Globus pallidus (tissue), 1 donor: ENCODE measurements at regions not wholly inside any gene's neighbourhood (a gene's known extent, or its start where the extent isn't known, plus 50 kb on each side); places are given as distances from the start of the nearest gene placed in this dataset.

Source experiments
- DNase-seq: peaks from one replicate; pipeline ENCODE4 v3.0.0-alpha.2; 2015; ENCODE audit warnings: low spot score

DNA sequence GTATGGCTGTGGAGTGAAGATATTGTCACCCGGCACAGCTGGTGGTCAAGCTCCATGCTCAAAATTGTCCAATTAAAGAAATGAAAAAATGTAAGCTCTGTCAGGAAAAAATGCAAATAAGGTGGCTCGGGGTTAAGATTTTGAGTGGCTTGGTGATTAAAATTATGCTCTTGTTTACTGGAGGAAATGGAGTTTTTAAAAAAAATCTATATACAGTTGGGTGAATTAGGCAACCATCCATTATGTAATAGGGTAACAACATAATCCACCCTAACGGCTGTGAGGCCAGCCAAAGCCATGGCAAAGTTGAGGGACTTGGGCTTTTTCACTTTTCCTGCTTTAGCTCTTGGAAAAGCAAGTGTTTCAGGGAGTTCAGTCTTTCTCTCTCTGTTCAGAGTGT lies 260.8 kb upstream of the HABP2 start:
- no peak for DNase-seq

GRCh38 chr10:113292743-113293142 lies 260.1 kb upstream of the HABP2 start:
- no peak for DNase-seq

DNA sequence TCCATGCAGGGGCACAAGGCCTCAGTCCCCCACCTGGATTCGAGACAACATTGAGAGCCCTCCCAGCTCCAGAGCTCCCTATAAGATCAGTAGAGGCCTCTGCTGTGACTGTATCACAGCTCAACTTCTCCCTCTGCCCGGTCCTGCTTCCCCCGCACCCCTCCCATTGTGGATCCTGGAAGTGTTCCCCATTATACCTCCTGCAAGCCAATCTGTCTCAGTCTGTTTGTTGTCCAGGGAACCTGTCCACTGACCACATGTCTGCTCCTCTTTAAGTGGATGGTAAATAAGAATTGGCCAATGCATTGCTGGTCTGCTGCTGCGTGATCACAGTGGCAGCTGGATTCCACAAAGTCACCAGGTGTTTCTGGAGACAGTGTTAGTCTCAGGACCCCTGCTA lies 259.7 kb upstream of the HABP2 start:
- DNase-seq, result no peak

DNA sequence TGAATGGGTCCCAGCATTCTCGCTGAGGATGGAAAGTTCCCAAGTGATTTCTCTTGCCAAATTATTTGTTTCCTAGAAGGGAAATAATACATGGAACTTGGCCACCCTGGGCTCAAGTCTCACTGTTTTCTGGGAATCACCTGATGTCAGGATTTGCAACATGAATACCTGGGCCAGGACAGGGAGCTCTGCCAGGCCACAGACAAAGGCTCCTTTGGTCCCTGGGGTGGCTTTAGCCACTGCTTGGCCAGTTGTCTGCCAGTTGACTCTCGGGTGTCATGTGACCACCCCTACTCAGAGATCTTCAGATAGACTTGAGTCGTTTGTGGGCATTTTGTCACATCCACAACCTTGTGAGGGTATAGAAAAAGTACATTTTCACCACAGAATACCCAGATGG lies 258.0 kb upstream of the HABP2 start:
- DNase-seq, result peak; percentile 37

- no peak for DNase-seq
Measured at GRCh38 chr10:113297226-113297625, 255.6 kb upstream of the HABP2 start.

GRCh38 chr10:113298616-113299015 lies 254.2 kb upstream of the HABP2 start:
- DNase-seq, result no peak

DNA sequence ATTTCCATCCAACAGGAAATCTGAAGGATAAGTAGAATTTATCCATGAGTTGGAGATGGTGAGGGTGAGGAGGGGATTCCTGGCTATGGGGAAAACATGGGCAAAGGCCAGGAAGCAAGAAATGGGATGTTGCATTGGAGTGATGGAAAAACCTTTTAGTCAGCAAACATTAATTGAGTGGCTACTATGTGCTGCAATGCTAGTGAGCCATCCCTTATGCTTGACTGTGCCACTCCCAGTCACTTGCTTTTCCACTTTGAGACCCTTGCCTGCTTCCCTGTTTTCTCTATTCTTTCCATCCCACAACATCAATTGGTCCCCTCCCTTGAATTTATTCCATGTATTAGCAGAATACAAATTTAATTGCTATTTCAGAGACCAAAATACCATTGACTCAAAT lies 252.7 kb upstream of the HABP2 start:
- no peak for DNase-seq

DNA sequence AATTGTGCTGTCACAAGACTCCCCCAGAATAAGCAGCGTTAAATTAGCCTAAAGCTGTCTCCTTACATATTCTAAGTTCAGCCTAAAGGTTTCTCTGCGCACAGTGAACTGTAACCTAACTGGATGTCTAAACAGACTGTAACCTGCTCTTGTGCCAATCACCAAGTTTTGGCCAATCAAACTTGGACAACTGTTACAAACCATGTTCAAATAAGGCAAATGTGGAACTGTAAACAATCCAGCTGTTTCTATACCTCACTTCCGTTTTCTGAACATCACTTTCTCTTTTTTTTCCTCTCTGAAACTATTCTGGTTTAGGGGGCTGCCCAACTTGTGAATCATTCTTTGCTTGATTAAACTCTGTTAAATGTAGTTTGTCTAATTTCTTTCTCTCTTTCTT lies 252.2 kb upstream of the HABP2 start:
- no peak for DNase-seq

- no peak for DNase-seq
Measured at GRCh38 chr10:113301342-113301984, 251.4 kb upstream of the HABP2 start.

- no peak for DNase-seq
Measured at GRCh38 chr10:113302062-113302461, 250.8 kb upstream of the HABP2 start.

DNA sequence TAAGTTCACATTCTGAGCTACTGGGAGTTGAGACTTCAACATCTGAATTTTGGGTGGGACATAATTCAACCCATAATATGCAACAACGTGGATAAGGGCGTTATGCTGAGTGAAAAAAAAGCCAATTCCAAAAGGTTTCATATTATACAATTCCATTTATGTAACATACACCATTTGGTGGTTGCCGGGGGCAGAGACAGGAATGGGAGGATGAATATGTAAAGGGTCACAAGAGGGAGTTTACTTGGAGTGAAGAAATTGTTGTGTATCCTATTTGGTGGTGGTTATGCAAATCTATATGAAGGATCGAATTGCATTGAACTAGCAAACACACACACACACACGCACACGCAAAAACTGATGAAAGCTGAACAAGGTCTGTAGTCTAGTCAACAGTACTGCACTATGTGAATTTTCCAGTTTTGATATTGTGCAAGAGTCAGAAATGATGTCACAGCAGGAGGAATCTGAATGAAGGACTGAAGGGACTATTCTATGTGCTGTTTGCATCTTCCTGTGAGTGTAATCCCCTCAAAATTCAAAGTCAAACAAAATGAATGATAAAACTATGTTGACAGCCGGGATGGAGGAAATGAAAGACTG lies 249.2 kb upstream of the HABP2 start:
- no peak for DNase-seq

GRCh38 chr10:113304726-113305125 lies 248.1 kb upstream of the HABP2 start:
- no peak for DNase-seq

GRCh38 chr10:113305871-113306270 lies 247.0 kb upstream of the HABP2 start:
- DNase-seq, result no peak

- DNase-seq, result peak; percentile 74
Measured at GRCh38 chr10:113309791-113310190, 243.1 kb upstream of the HABP2 start.

GRCh38 chr10:113310347-113310746 lies 242.5 kb upstream of the HABP2 start:
- no peak for DNase-seq

GRCh38 chr10:113313048-113313602 lies 239.7 kb upstream of the HABP2 start:
- DNase-seq, result no peak

DNA sequence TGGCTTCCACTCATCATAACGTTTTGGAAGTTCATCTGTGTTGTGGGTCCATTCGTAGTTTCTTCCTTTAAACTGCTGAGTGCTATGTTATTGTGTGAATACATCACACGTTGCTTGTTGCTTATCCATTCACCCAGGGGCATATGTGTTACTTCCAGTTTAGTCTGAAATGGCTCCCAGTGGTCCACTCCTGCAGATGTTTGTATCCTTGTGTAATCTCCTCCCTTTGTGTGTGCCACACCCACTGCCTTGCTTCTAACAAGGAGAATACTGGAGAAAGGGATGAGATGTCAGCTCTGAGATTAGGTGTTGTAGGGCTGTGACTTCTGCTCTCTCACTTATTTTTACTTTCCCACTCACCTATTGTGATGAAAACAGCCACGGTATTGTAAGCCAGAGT lies 239.1 kb upstream of the HABP2 start:
- no peak for DNase-seq

GRCh38 chr10:113316506-113316905 lies 236.3 kb upstream of the HABP2 start:
- no peak for DNase-seq

GRCh38 chr10:113317489-113317888 lies 235.4 kb upstream of the HABP2 start:
- no peak for DNase-seq

- DNase-seq, result no peak
Measured at GRCh38 chr10:113319479-113319878, 233.4 kb upstream of the HABP2 start.

DNA sequence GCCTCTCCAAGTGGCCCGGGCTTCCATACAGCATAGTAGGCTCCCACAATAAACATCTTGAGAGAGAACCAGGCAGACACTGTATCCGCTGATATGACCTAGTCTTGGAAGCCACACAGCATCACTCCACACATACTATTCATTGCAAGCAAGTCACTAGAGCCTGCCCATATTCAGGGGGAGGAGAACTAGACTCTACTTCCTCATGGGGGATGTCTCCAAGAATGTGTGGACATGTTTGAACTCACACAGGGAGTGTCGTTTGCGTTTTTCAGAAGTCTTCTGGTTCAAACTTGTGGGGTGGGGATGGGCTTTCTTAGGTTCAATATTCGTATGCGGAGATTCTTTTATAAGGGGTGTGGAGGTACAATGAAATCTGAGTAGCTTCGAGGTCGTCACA lies 232.6 kb upstream of the HABP2 start:
- no peak for DNase-seq

DNA sequence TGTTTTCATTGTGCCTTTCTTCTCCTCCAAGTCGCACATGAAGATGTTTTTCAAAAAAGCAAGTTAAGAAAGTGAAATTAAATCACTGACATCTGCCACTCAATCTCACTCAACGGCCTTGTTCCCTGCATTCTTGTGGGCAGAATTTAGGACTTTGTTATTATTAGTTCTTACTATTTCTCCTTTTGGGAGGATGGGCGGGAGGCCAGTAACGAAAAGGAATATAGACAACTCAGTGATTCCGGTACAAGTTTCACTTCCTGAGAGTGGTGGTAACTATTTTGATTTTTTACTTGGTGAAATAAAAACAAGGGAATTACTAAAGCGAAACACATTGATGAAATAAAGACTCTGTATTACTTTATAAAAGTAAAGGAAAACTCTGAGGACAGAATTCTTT lies 231.9 kb upstream of the HABP2 start:
- DNase-seq, result peak; percentile 52

- DNase-seq, result peak; percentile 60
Measured at GRCh38 chr10:113322843-113323242, 230.0 kb upstream of the HABP2 start.

- no peak for DNase-seq
Measured at GRCh38 chr10:113323985-113324384, 228.9 kb upstream of the HABP2 start.
